Midbrain (tissue), 1 donor: ENCODE measurements at regions not wholly inside any gene's neighbourhood (a gene's known extent, or its start where the extent isn't known, plus 50 kb on each side); places are given as distances from the start of the nearest gene placed in this dataset.

Source experiments
- DNase-seq: peaks from one replicate; lab custom pipeline; 2025; lab: John Stamatoyannopoulos, UW

DNA sequence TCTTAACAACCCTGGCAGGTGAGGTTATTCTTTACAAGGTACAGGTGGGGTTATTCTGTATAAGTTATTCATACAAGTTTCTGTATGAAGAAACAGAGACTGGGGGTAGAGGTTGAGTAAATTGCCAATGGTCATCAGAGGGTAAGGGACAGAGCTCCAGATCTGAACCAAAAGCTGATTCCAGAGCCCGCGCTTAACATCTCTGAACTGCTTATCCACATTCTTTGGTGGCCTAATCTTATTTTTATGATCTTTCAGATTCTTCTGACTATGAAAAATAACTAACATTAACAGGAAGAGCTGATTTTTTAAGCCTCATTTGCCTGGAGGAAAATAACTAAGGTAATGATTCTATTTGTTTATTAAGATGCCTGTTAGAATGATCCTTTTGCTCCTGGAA lies 63.9 kb upstream of the BARHL2 start:
- no peak for DNase-seq

GRCh38 chr1:90779573-90779972 lies 62.5 kb upstream of the BARHL2 start:
- no peak for DNase-seq

GRCh38 chr1:90778486-90778885 lies 61.4 kb upstream of the BARHL2 start:
- DNase-seq: no peak

GRCh38 chr1:90773812-90774211 lies 56.7 kb upstream of the BARHL2 start:
- no peak for DNase-seq

- DNase-seq: no peak
Observed at GRCh38 chr1:90768826-90769225, 51.7 kb upstream of the BARHL2 start.

- DNase-seq: no peak
Observed at GRCh38 chr1:90768098-90768497, 51.0 kb upstream of the BARHL2 start.
